GM12878 (cell line): ENCODE measurements at regions not wholly inside any gene's neighbourhood (a gene's known extent, or its start where the extent isn't known, plus 50 kb on each side); places are given as distances from the start of the nearest gene placed in this dataset.

Experiments
- ATAC-seq: fragments of 200-7000 bp; cut with Tn5 transposase; 3 replicates; pipeline ENCODE4 v1.9.1; 2020; ENCODE audit warnings: mild to moderate bottlenecking, moderate library complexity
- BruUV-seq: library from RNA; stranded (reverse); fragments of 400-500 nt; replicated peaks from 2 replicates; lab custom pipeline; 2021; lab: Mats Ljungman, UMichigan
- CTCF ChIA-PET: fragments of 300-600 bp; sonication (Branson Sonifier 250); formaldehyde crosslinking; extraction: SDS; loops from one replicate; lab custom pipeline; 2021; ENCODE audit warnings: inconsistent platforms; lab: Yijun Ruan, JAX
- POLR2A ChIA-PET: fragments of 350-600 bp; formaldehyde crosslinking; extraction: SDS; loops from one replicate; lab custom pipeline; 2021; ENCODE audit warnings: inconsistent platforms; lab: Charles Lee
- RAD21 ChIA-PET: fragments of 300-600 bp; sonication (Branson Sonifier 250); formaldehyde crosslinking; loops from one replicate; lab custom pipeline; 2023; ENCODE audit warnings: antibody characterized with exemption; ENCODE audit not compliant: unreplicated experiment; lab: Charles Lee
- SMC1A ChIA-PET: fragments of 300-600 bp; sonication (Branson Sonifier 250); formaldehyde crosslinking; loops from one replicate; lab custom pipeline; 2023; ENCODE audit not compliant: unreplicated experiment, uncharacterized antibody; lab: Charles Lee
- DNase-seq: peaks from one replicate; pipeline ENCODE4 v3.0.0-alpha.2; 2011; ENCODE audit warnings: low read depth, low spot score
- FAIRE-seq: peaks from 3 replicates; lab custom pipeline; 2011; peaks lifted over from hg19 to GRCh38; lab: Jason Lieb, UNC
- H2AFZ ChIP-seq: 2 replicates; pipeline ENCODE4 v1.6.0; 2011; ENCODE audit warnings: low read depth, low read length, control low read depth; ENCODE audit not compliant: control insufficient read depth
- H3K27ac ChIP-seq: 2 replicates; pipeline ENCODE4 v1.5.1; 2011; ENCODE audit warnings: control low read depth; ENCODE audit not compliant: control insufficient read depth, insufficient read depth
- H3K27me3 ChIP-seq, 2 experiments: replicated peaks in 1 of 2; 2 replicates each; pipeline versions ENCODE4 v1.6.0 to v1.6.1; 2011; ENCODE audit warnings: low read length in 1 of 2; ENCODE audit not compliant: control insufficient read depth in 2 of 2, insufficient read depth in 2 of 2
- H3K36me3 ChIP-seq, 2 experiments: 2 replicates each; pipeline ENCODE4 v1.5.1; 2011; ENCODE audit warnings: low read length in 1 of 2; ENCODE audit not compliant: control insufficient read depth in 2 of 2, insufficient read depth in 2 of 2
- H3K4me1 ChIP-seq: 2 replicates; pipeline ENCODE4 v1.6.1; 2011; ENCODE audit warnings: mild to moderate bottlenecking, low read length, moderate library complexity, mixed read lengths; ENCODE audit not compliant: control insufficient read depth, insufficient read depth
- H3K4me2 ChIP-seq: 2 replicates; pipeline ENCODE4 v1.6.0; 2011; ENCODE audit warnings: control low read depth; ENCODE audit not compliant: control insufficient read depth, insufficient read depth
- H3K4me3 ChIP-seq: fragments of 200-600 bp; sonication (generic); 2 replicates; pipeline ENCODE4 v1.5.1; 2016
- H3K79me2 ChIP-seq: 2 replicates; pipeline ENCODE4 v1.6.0; 2011; ENCODE audit warnings: low read length; ENCODE audit not compliant: control insufficient read depth, insufficient read depth
- H3K9ac ChIP-seq: 2 replicates; pipeline ENCODE4 v1.8.0; 2011; ENCODE audit warnings: low read length, control low read depth, mixed read lengths; ENCODE audit not compliant: control insufficient read depth, insufficient read depth
- H3K9me3 ChIP-seq: replicated peaks from 3 replicates; pipeline ENCODE4 v1.5.1; 2011; ENCODE audit warnings: mild to moderate bottlenecking, low read length; ENCODE audit not compliant: control insufficient read depth, insufficient read depth
- H4K20me1 ChIP-seq: 2 replicates; pipeline ENCODE4 v1.6.0; 2011; ENCODE audit not compliant: control insufficient read depth, insufficient read depth
- CBX5 ChIP-seq: sonication (generic); IDR thresholded peaks from 2 replicates; pipeline ENCODE4 v1.6.1; 2016; ENCODE audit warnings: low read depth, moderate library complexity, mild to moderate bottlenecking, inconsistent platforms
- EZH2 ChIP-seq: IDR thresholded peaks from 2 replicates; pipeline ENCODE4 v1.6.1; 2012; ENCODE audit warnings: low read depth, mild to moderate bottlenecking, control low read depth, inconsistent platforms, low read length, borderline replicate concordance; ENCODE audit not compliant: control insufficient read depth
- HCFC1 ChIP-seq: fragments of 150-350 bp; IDR thresholded peaks from 2 replicates; pipeline ENCODE4 v1.6.1; 2014; ENCODE audit warnings: low read length
- IKZF2 ChIP-seq, 2 experiments: fragments of 450-650 bp; IDR thresholded peaks; 2 replicates each; pipeline ENCODE4 v1.6.1; 2017; ENCODE audit warnings: mild to moderate bottlenecking in 2 of 2, moderate library complexity in 2 of 2
- NR2F1 ChIP-seq: fragments of 450-650 bp; conservative IDR thresholded peaks from 2 replicates; pipeline ENCODE4 v1.6.1; 2017; ENCODE audit warnings: mild to moderate bottlenecking
- PML ChIP-seq: IDR thresholded peaks from 2 replicates; pipeline ENCODE4 v1.6.1; 2012; ENCODE audit warnings: low read length, inconsistent platforms
- POLR2AphosphoS2 ChIP-seq: IDR thresholded peaks from 2 replicates; pipeline ENCODE4 v1.6.1; 2011; ENCODE audit warnings: low read depth, mild to moderate bottlenecking, low read length, improper control_type of control experiment, moderate library complexity
- RB1 ChIP-seq: fragments of 450-650 bp; formaldehyde crosslinking; IDR thresholded peaks from 2 replicates; pipeline ENCODE4 v1.6.1; 2017; ENCODE audit warnings: mild to moderate bottlenecking, borderline replicate concordance
- STAT1 ChIP-seq: fragments of 450-650 bp; conservative IDR thresholded peaks from 2 replicates; pipeline ENCODE4 v1.6.1; 2014; ENCODE audit warnings: antibody characterized with exemption, mild to moderate bottlenecking
- TBL1XR1 ChIP-seq: IDR thresholded peaks from 2 replicates; pipeline ENCODE4 v1.6.1; 2012; ENCODE audit warnings: low read depth, low read length, improper control_type of control experiment
- YBX1 ChIP-seq: fragments of 450-650 bp; IDR thresholded peaks from 2 replicates; pipeline ENCODE4 v1.6.1; 2016; ENCODE audit warnings: antibody characterized with exemption
- ZNF217 ChIP-seq: fragments of 450-650 bp; IDR thresholded peaks from 2 replicates; pipeline ENCODE4 v1.6.1; 2017; ENCODE audit warnings: antibody characterized with exemption, mild to moderate bottlenecking
- WGBS: methylation state at CpG from one replicate; pipeline ENCODE4 v1.1.6; 2016; ENCODE audit warnings: low lambda C conversion rate; ENCODE audit not compliant: insufficient replicate concordance, insufficient coverage; ENCODE audit errors: missing lambda C conversion rate; 5-methylcytosine and 5-hydroxymethylcytosine counted together
- in situ Hi-C: fragments of 300-500 bp; cut with MboI; formaldehyde crosslinking; loops from 9 replicates; pipeline ENCODE4 v1.14.3; 2018; ENCODE audit warnings: mixed read lengths
- intact Hi-C: fragments of 100-400 bp; cut with micrococcal nuclease; formaldehyde crosslinking; loops from one replicate; pipeline ENCODE4 v1.14.2; 2022; ENCODE audit not compliant: unreplicated experiment
- TF ChIP-seq, protein P1 (sequence below): fragments of 450-650 bp; IDR thresholded peaks from 2 replicates; pipeline ENCODE4 v1.6.1; 2016; ENCODE audit warnings: mild to moderate bottlenecking

DNA sequence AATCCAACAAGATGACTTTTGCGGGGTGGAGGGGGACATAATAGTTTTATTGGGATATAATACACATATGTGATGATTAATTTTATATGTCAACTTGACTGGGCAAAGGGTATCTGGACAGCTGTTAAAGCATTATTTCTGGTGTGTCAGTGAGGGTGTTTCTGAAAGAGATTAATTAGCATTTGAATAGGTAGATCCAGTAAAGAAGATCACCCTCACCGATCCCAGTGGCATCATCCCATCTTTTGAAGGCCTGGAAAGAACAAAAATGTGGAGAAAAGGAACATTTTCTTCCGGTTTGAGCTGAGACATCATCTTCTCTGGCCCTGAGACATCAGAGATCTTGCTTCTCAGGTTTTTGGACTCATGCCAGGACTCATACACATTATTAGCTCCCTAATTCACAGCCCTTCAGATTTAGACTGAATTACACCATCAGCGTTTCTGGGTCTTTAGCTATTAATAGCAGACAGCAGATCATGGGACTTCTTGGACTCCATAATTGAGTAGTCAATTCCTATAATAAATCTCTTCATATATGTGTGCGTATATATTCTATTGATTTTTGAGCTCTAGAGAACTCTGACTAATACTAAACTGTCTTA lies 283.6 kb downstream of the PCNX1 start:
- 34% methylated on average over 5 of the region's 5 CpGs for WGBS
- in situ Hi-C loops (no loop called here), intact Hi-C loops (no loop called here)
- Histone ChIP-seq H3K79me2 (no peaks in the 10 kb centered on the region), H2AFZ (no peak overlapping the region), H3K9me3 (no peaks in the 10 kb centered on the region; the same call in 2 of the 3 replicates), H3K4me2 (no peak overlapping the region), H3K4me3 (no peak overlapping the region), H3K27ac (no peak overlapping the region), H3K4me1 (no peaks in the 10 kb centered on the region), H3K36me3 (no peaks in the 10 kb centered on the region), H4K20me1 (no peaks in the 10 kb centered on the region), H3K27me3 (no peaks in the 10 kb centered on the region; a peak in 2 of 4 replicates), H3K9ac (no peak overlapping the region)
- ATAC-seq (no peak), DNase-seq (no peak), FAIRE-seq (no peak)
- CTCF ChIA-PET: no interaction called here
- no TSS peak for BruUV-seq
- SMC1A ChIA-PET: no interaction called here
- POLR2A ChIA-PET: no interaction called here
- TF ChIP-seq, protein P1, sequence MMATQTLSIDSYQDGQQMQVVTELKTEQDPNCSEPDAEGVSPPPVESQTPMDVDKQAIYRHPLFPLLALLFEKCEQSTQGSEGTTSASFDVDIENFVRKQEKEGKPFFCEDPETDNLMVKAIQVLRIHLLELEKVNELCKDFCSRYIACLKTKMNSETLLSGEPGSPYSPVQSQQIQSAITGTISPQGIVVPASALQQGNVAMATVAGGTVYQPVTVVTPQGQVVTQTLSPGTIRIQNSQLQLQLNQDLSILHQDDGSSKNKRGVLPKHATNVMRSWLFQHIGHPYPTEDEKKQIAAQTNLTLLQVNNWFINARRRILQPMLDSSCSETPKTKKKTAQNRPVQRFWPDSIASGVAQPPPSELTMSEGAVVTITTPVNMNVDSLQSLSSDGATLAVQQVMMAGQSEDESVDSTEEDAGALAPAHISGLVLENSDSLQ: no peak
- TF ChIP-seq STAT1 (no peak), IKZF2 (IDR thresholded peaks at IDR 0.05) (no peak), EZH2 (no peak), YBX1 (no peak), POLR2AphosphoS2 (no peak), CBX5 (no peak), NR2F1 (no peak), TBL1XR1 (no peak), HCFC1 (no peak), RB1 (no peak), PML (no peak), ZNF217 (no peak)
- RAD21 ChIA-PET: no interaction called here
